ENCODE measurements at regions not wholly inside any gene's neighbourhood (a gene's known extent, or its start where the extent isn't known, plus 50 kb on each side); places are given as distances from the start of the nearest gene placed in this dataset.

DNA sequence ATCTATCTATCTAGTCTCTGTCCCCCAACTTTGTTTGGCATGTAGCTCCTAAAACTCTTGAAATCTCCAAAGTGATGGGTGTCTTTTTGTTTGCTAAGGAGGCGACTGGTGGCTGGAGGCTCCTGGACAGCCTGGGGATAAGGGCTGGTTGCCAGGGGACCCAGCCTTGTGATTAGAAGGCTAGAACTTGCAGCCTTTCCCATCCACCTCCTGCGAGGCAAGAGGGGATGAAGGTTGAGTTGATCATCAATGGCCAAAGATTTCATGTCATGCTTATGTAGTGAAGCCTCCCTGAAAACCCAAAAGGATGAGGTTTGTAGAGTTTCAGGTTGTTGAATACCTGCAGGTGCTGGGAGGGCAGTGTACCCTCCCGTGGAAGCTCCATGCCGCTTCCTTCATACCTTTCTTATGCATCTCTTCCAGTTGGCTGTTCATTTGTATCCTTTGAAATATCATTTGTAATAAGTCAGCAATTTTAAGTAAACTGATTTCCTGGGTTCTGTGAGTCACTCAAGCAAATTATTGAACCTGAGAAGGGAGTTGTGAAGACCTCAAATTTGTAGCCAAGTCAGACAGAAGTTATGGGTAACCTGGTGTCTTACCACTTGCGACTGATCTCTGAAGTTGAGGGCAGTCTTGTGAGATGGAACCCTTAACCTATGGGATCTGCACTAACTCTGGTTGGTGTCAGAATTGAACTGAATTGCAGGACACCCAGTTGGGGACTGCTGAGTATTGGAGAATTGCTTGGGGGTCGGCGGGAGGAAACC is 202.4 kb downstream of the SEC14L1 start:
- H3K9ac ChIP-seq (ENCODE audit: low read length): no peak overlapping the region
- no peak for TF ChIP-seq EZH2phosphoT487 (IDR thresholded peaks at IDR 0.05; ENCODE audit: low read depth)
- no peak for TF ChIP-seq CTCF (IDR thresholded peaks at IDR 0.05; ENCODE audit: low read depth, low read length)
- H3K4me1 ChIP-seq (ENCODE audit: low read length): no peaks in the 10 kb centered on the region
- H3K4me3 ChIP-seq (ENCODE audit: low read length): no peak overlapping the region
- H3K4me2 ChIP-seq (ENCODE audit: low read length): no peak overlapping the region
- H3K36me3 ChIP-seq (replicated peaks; ENCODE audit: low read depth, low read length): no peaks in the 10 kb centered on the region
- no peak overlapping the region for H2AFZ ChIP-seq (ENCODE audit: low read depth, low read length)
- H3K79me2 ChIP-seq (ENCODE audit: low read length): no peaks in the 10 kb centered on the region
- H3K27me3 ChIP-seq (ENCODE audit: low read depth, low read length): peaks cover 6% of the 10 kb centered on the region
- H4K20me1 ChIP-seq (ENCODE audit: insufficient read depth, low read length): no peaks in the 10 kb centered on the region
- no peaks in the 10 kb centered on the region for H3K9me3 ChIP-seq (ENCODE audit: insufficient read depth, low read length)
- H3K27ac ChIP-seq (ENCODE audit: low read length): no peak overlapping the region

DNA sequence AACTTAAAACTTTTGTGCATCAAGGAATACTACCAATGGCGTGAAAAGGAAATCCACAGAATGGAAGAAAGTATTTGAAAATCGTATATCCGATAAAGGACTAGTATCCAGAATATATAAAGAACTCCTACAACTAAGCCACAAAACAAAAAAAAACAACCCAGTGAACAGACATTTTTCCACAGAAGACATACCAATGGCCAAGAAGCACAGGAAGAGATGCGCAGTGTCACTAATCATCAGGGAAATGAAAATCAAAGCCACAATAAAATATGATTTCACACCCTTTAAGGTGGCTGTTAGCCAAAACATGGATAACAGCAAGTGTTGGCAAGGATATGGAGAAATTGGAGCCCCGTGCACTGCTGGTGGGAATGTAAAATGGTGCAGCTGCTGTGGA is 203.3 kb downstream of the SEC14L1 start:
- no peak overlapping the region for H2AFZ ChIP-seq (ENCODE audit: low read depth, low read length)
- TF ChIP-seq EZH2phosphoT487 (IDR thresholded peaks at IDR 0.05; ENCODE audit: low read depth) (no peak), CTCF (IDR thresholded peaks at IDR 0.05; ENCODE audit: low read depth, low read length) (no peak)
- H4K20me1 ChIP-seq (ENCODE audit: insufficient read depth, low read length): no peaks in the 10 kb centered on the region
- H3K4me2 ChIP-seq (ENCODE audit: low read length): no peak overlapping the region
- no peak overlapping the region for H3K27ac ChIP-seq (ENCODE audit: low read length)
- H3K4me1 ChIP-seq (ENCODE audit: low read length): no peaks in the 10 kb centered on the region
- no peaks in the 10 kb centered on the region for H3K79me2 ChIP-seq (ENCODE audit: low read length)
- no peaks in the 10 kb centered on the region for H3K9me3 ChIP-seq (ENCODE audit: insufficient read depth, low read length)
- H3K36me3 ChIP-seq (replicated peaks; ENCODE audit: low read depth, low read length): no peaks in the 10 kb centered on the region
- no peak overlapping the region for H3K9ac ChIP-seq (ENCODE audit: low read length)
- peaks cover 6% of the 10 kb centered on the region for H3K27me3 ChIP-seq (ENCODE audit: low read depth, low read length)
- no peak overlapping the region for H3K4me3 ChIP-seq (ENCODE audit: low read length)

DNA sequence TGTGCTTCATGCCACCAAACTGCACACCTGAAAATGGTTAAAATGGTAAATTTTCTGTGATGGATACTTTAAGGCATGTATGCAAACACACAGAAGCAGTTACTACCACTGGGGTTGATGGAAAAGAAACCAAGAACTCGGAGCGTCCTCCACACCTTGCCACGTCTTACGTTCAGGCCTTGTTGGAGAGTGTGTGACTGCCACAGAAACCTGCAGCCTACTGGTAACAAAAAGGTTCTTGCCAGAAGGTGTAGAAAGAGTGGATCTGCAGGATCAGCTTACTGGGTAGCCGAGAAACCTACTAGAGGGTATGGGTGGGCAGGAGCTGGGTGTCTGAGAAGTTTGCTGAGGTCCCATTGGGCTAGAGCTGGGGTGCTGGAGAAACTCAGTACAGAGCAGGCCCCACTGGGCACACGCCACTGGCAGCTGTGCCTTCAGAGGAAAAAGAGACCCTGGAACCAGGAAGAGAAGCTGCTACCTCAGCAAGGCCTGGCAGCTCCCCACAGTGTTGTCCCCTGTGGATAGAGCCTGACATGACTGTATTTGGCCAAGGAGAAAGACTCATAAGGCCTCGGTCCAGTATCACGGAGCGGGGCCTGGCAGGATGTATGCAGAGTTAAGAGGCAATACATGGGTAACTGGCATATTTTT is 204.6 kb downstream of the SEC14L1 start:
- no peak overlapping the region for H3K9ac ChIP-seq (ENCODE audit: low read length)
- H3K27me3 ChIP-seq (ENCODE audit: low read depth, low read length): peaks cover 6% of the 10 kb centered on the region
- H4K20me1 ChIP-seq (ENCODE audit: insufficient read depth, low read length): no peaks in the 10 kb centered on the region
- no peaks in the 10 kb centered on the region for H3K4me1 ChIP-seq (ENCODE audit: low read length)
- H2AFZ ChIP-seq (ENCODE audit: low read depth, low read length): no peak overlapping the region
- H3K36me3 ChIP-seq (replicated peaks; ENCODE audit: low read depth, low read length): no peaks in the 10 kb centered on the region
- no peak overlapping the region for H3K4me2 ChIP-seq (ENCODE audit: low read length)
- H3K27ac ChIP-seq (ENCODE audit: low read length): no peak overlapping the region
- H3K9me3 ChIP-seq (ENCODE audit: insufficient read depth, low read length): no peaks in the 10 kb centered on the region
- no peak overlapping the region for H3K4me3 ChIP-seq (ENCODE audit: low read length)
- no peaks in the 10 kb centered on the region for H3K79me2 ChIP-seq (ENCODE audit: low read length)
- TF ChIP-seq EZH2phosphoT487 (IDR thresholded peaks at IDR 0.05; ENCODE audit: low read depth) (no peak), CTCF (IDR thresholded peaks at IDR 0.05; ENCODE audit: low read depth, low read length) (no peak)

DNA sequence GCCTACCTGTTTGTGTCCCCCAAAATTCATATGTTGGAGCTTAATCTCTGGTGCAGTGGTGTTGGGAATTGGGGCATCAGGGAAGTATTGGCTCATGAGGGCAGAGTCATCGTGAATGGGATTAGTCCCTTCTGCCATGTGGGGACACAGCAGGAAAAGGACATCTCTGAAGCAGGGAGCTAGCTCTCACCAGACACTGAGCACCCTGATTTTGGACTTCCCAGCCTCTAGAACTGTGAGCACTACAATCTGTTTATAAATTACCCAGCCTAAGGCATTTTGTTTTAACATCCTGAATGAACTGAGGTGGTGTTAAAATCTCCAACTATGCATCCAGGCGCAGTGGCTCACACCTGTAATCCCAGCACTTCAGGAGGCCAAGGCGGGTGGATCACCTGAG is 206.0 kb downstream of the SEC14L1 start:
- H4K20me1 ChIP-seq (ENCODE audit: insufficient read depth, low read length): no peaks in the 10 kb centered on the region
- no peak overlapping the region for H3K9ac ChIP-seq (ENCODE audit: low read length)
- no peak overlapping the region for H3K27ac ChIP-seq (ENCODE audit: low read length)
- H3K4me2 ChIP-seq (ENCODE audit: low read length): no peak overlapping the region
- H3K4me3 ChIP-seq (ENCODE audit: low read length): no peak overlapping the region
- H2AFZ ChIP-seq (ENCODE audit: low read depth, low read length): no peak overlapping the region
- H3K4me1 ChIP-seq (ENCODE audit: low read length): no peaks in the 10 kb centered on the region
- H3K36me3 ChIP-seq (replicated peaks; ENCODE audit: low read depth, low read length): no peaks in the 10 kb centered on the region
- H3K9me3 ChIP-seq (ENCODE audit: insufficient read depth, low read length): no peaks in the 10 kb centered on the region
- no peak for TF ChIP-seq CTCF (IDR thresholded peaks at IDR 0.05; ENCODE audit: low read depth, low read length)
- TF ChIP-seq EZH2phosphoT487 (IDR thresholded peaks at IDR 0.05; ENCODE audit: low read depth): no peak
- no peaks in the 10 kb centered on the region for H3K79me2 ChIP-seq (ENCODE audit: low read length)
- peaks cover 6% of the 10 kb centered on the region for H3K27me3 ChIP-seq (ENCODE audit: low read depth, low read length)

Measured in OCI-LY3 (cell line).